Activated CD8-positive, alpha-beta T cell treated with anti-CD3 and anti-CD28 coated beads, Interleukin-2, amount 10 ng/mL, durations not matched to agents 7 days and 5 days (primary cell): ENCODE measurements at regions not wholly inside any gene's neighbourhood (a gene's known extent, or its start where the extent isn't known, plus 50 kb on each side); places are given as distances from the start of the nearest gene placed in this dataset.

ENCODE experiments used
- ATAC-seq: fragments of 150-1000 bp; cut with Tn5 transposase; one replicate; pipeline ENCODE4 v1.10.0; 2021; ENCODE audit warnings: moderate library complexity
- CTCF ChIA-PET: fragments of 350-600 bp; sonication (Branson Sonifier 250); formaldehyde crosslinking; loops from one replicate; lab custom pipeline; 2021; ENCODE audit warnings: antibody characterized with exemption; lab: Charles Lee
- POLR2A ChIA-PET: fragments of 350-600 bp; sonication (Branson Sonifier 250); formaldehyde crosslinking; loops from one replicate; lab custom pipeline; 2021; ENCODE audit warnings: antibody characterized with exemption; lab: Charles Lee
- DNase-seq: peaks from one replicate; pipeline ENCODE4 v3.0.0-alpha.2; 2020
- H3K27ac Mint-ChIP-seq: one replicate; pipeline ENCODE4 v1.8.0; 2021; ENCODE audit warnings: mild to moderate bottlenecking, mixed read lengths
- H3K27me3 Mint-ChIP-seq: one replicate; pipeline ENCODE4 v1.8.0; 2021; ENCODE audit warnings: low read depth, mixed read lengths
- H3K36me3 Mint-ChIP-seq: one replicate; pipeline ENCODE4 v1.8.0; 2021; ENCODE audit warnings: low read depth, mixed read lengths
- H3K4me1 Mint-ChIP-seq: one replicate; pipeline ENCODE4 v1.8.0; 2021; ENCODE audit warnings: low read depth, mixed read lengths
- H3K4me3 Mint-ChIP-seq: one replicate; pipeline ENCODE4 v1.8.0; 2021; ENCODE audit warnings: mild to moderate bottlenecking, mixed read lengths
- H3K9me3 Mint-ChIP-seq: one replicate; pipeline ENCODE4 v1.8.0; 2022; ENCODE audit warnings: mixed read lengths; ENCODE audit not compliant: insufficient read depth

- H3K27me3 Mint-ChIP-seq: no peaks in the 10 kb centered on the region
- no peak overlapping the region for H3K4me3 Mint-ChIP-seq
- peaks cover 2% of the 10 kb centered on the region for H3K9me3 Mint-ChIP-seq
- CTCF ChIA-PET: no interaction called here
- H3K27ac Mint-ChIP-seq: no peak overlapping the region
- no peaks in the 10 kb centered on the region for H3K36me3 Mint-ChIP-seq
- DNase-seq (no peak), ATAC-seq (no peak)
- H3K4me1 Mint-ChIP-seq: no peaks in the 10 kb centered on the region
- POLR2A ChIA-PET: interaction anchor here (0.6 kb wide), 1 partner anchor 349 kb away, joined by 3 read pairs; no protein-coding TSS in a partner anchor
These were observed 853.5 kb downstream of the GATA3 start for GRCh38 chr10:8908013-8908412.

- Mint-ChIP-seq H3K27ac (no peak overlapping the region), H3K27me3 (no peaks in the 10 kb centered on the region), H3K9me3 (peaks cover 2% of the 10 kb centered on the region), H3K4me3 (no peak overlapping the region), H3K36me3 (no peaks in the 10 kb centered on the region), H3K4me1 (no peaks in the 10 kb centered on the region)
- DNase-seq (no peak), ATAC-seq (no peak)
- POLR2A ChIA-PET: no interaction called here
- CTCF ChIA-PET: no interaction called here
These were observed 855.8 kb downstream of the GATA3 start for GRCh38 chr10:8910314-8910713.

- Mint-ChIP-seq H3K9me3 (peaks cover 2% of the 10 kb centered on the region), H3K4me3 (no peak overlapping the region), H3K27ac (no peak overlapping the region), H3K36me3 (no peaks in the 10 kb centered on the region), H3K27me3 (no peaks in the 10 kb centered on the region), H3K4me1 (no peaks in the 10 kb centered on the region)
- POLR2A ChIA-PET: interaction anchor here (1.0 kb wide), 1 partner anchor 12 kb away, joined by 3 read pairs; no protein-coding TSS in a partner anchor
- CTCF ChIA-PET: no interaction called here
- DNase-seq (no peak), ATAC-seq (no peak)
These were observed 856.5 kb downstream of the GATA3 start for GRCh38 chr10:8911032-8911431.

- Mint-ChIP-seq H3K27ac (no peak overlapping the region), H3K9me3 (no peaks in the 10 kb centered on the region), H3K4me3 (no peak overlapping the region), H3K4me1 (no peaks in the 10 kb centered on the region), H3K27me3 (no peaks in the 10 kb centered on the region), H3K36me3 (no peaks in the 10 kb centered on the region)
- DNase-seq: no peak
- ATAC-seq: no peak
- POLR2A ChIA-PET: no interaction called here
- CTCF ChIA-PET: no interaction called here
These were observed 857.6 kb downstream of the GATA3 start for GRCh38 chr10:8912108-8912507.

- ATAC-seq (no peak), DNase-seq (no peak)
- ChIA-PET POLR2A (no interaction called here), CTCF (no interaction called here)
- Mint-ChIP-seq H3K27ac (no peak overlapping the region), H3K4me1 (no peaks in the 10 kb centered on the region), H3K27me3 (no peaks in the 10 kb centered on the region), H3K36me3 (no peaks in the 10 kb centered on the region), H3K9me3 (no peaks in the 10 kb centered on the region), H3K4me3 (no peak overlapping the region)
These were observed 859.2 kb downstream of the GATA3 start for GRCh38 chr10:8913720-8914119.

GRCh38 chr10:8919280-8919679 is 864.8 kb downstream of the GATA3 start:
- no peak overlapping the region for H3K27ac Mint-ChIP-seq
- H3K4me3 Mint-ChIP-seq: no peak overlapping the region
- CTCF ChIA-PET: no interaction called here
- no peak for DNase-seq
- no peak for ATAC-seq
- no peaks in the 10 kb centered on the region for H3K4me1 Mint-ChIP-seq
- POLR2A ChIA-PET: no interaction called here
- H3K27me3 Mint-ChIP-seq: no peaks in the 10 kb centered on the region
- no peaks in the 10 kb centered on the region for H3K9me3 Mint-ChIP-seq
- H3K36me3 Mint-ChIP-seq: no peaks in the 10 kb centered on the region

- ATAC-seq: no peak
- no peaks in the 10 kb centered on the region for H3K4me1 Mint-ChIP-seq
- no peak for DNase-seq
- H3K27me3 Mint-ChIP-seq: no peaks in the 10 kb centered on the region
- H3K4me3 Mint-ChIP-seq: no peak overlapping the region
- no peaks in the 10 kb centered on the region for H3K36me3 Mint-ChIP-seq
- CTCF ChIA-PET: interaction anchor here (0.6 kb wide), 1 partner anchor 1362 kb away, joined by 3 read pairs; no protein-coding TSS in a partner anchor
- POLR2A ChIA-PET: no interaction called here
- no peak overlapping the region for H3K27ac Mint-ChIP-seq
- H3K9me3 Mint-ChIP-seq: no peaks in the 10 kb centered on the region
These were observed 867.1 kb downstream of the GATA3 start for GRCh38 chr10:8921568-8921967.

GRCh38 chr10:8923096-8923495 is 868.6 kb downstream of the GATA3 start:
- Mint-ChIP-seq H3K27me3 (no peaks in the 10 kb centered on the region), H3K9me3 (no peaks in the 10 kb centered on the region), H3K36me3 (no peaks in the 10 kb centered on the region), H3K27ac (no peak overlapping the region), H3K4me3 (no peak overlapping the region), H3K4me1 (no peaks in the 10 kb centered on the region)
- ChIA-PET CTCF (no interaction called here), POLR2A (interaction anchor here (0.8 kb wide), 1 partner anchor 12 kb away, joined by 3 read pairs; no protein-coding TSS in a partner anchor)
- ATAC-seq (no peak), DNase-seq (no peak)

GRCh38 chr10:8927705-8928104 is 873.2 kb downstream of the GATA3 start:
- no peaks in the 10 kb centered on the region for H3K4me1 Mint-ChIP-seq
- H3K4me3 Mint-ChIP-seq: no peak overlapping the region
- CTCF ChIA-PET: no interaction called here
- no peak overlapping the region for H3K27ac Mint-ChIP-seq
- POLR2A ChIA-PET: no interaction called here
- H3K27me3 Mint-ChIP-seq: no peaks in the 10 kb centered on the region
- no peaks in the 10 kb centered on the region for H3K9me3 Mint-ChIP-seq
- H3K36me3 Mint-ChIP-seq: no peaks in the 10 kb centered on the region
- ATAC-seq (no peak), DNase-seq (no peak)

- H3K4me3 Mint-ChIP-seq: no peak overlapping the region
- peaks cover 4% of the 10 kb centered on the region for H3K9me3 Mint-ChIP-seq
- peaks cover 1% of the 10 kb centered on the region for H3K36me3 Mint-ChIP-seq
- ChIA-PET POLR2A (no interaction called here), CTCF (no interaction called here)
- no peaks in the 10 kb centered on the region for H3K27me3 Mint-ChIP-seq
- H3K4me1 Mint-ChIP-seq: no peaks in the 10 kb centered on the region
- DNase-seq (no peak), ATAC-seq (no peak)
- no peak overlapping the region for H3K27ac Mint-ChIP-seq
These were observed 892.0 kb downstream of the GATA3 start for GRCh38 chr10:8946451-8946850.

- H3K27ac Mint-ChIP-seq: no peak overlapping the region
- H3K9me3 Mint-ChIP-seq: peaks cover 12% of the 10 kb centered on the region
- no peaks in the 10 kb centered on the region for H3K27me3 Mint-ChIP-seq
- POLR2A ChIA-PET: no interaction called here
- H3K36me3 Mint-ChIP-seq: no peaks in the 10 kb centered on the region
- ATAC-seq (no peak), DNase-seq (no peak)
- H3K4me1 Mint-ChIP-seq: no peaks in the 10 kb centered on the region
- CTCF ChIA-PET: no interaction called here
- no peak overlapping the region for H3K4me3 Mint-ChIP-seq
These were observed 896.5 kb downstream of the GATA3 start for GRCh38 chr10:8950978-8951377.

- Mint-ChIP-seq H3K4me3 (no peak overlapping the region), H3K9me3 (peaks cover 8% of the 10 kb centered on the region), H3K4me1 (no peaks in the 10 kb centered on the region), H3K36me3 (no peaks in the 10 kb centered on the region), H3K27me3 (no peaks in the 10 kb centered on the region), H3K27ac (no peak overlapping the region)
- ChIA-PET POLR2A (no interaction called here), CTCF (no interaction called here)
- ATAC-seq (no peak), DNase-seq (no peak)
These were observed 897.1 kb downstream of the GATA3 start for GRCh38 chr10:8951440-8952089.

- no peaks in the 10 kb centered on the region for H3K4me1 Mint-ChIP-seq
- ChIA-PET POLR2A (no interaction called here), CTCF (no interaction called here)
- no peaks in the 10 kb centered on the region for H3K27me3 Mint-ChIP-seq
- no peak for ATAC-seq
- no peak overlapping the region for H3K4me3 Mint-ChIP-seq
- DNase-seq: no peak
- no peak overlapping the region for H3K27ac Mint-ChIP-seq
- no peaks in the 10 kb centered on the region for H3K36me3 Mint-ChIP-seq
- H3K9me3 Mint-ChIP-seq: peaks cover 8% of the 10 kb centered on the region
These were observed 901.9 kb downstream of the GATA3 start for GRCh38 chr10:8956400-8956799.
